Fibroblast of upper back skin (primary cell): ENCODE measurements at regions not wholly inside any gene's neighbourhood (a gene's known extent, or its start where the extent isn't known, plus 50 kb on each side); places are given as distances from the start of the nearest gene placed in this dataset.

Experiments
- DNase-seq: peaks from one replicate; pipeline ENCODE4 v3.0.0-alpha.2; 2013

GRCh38 chr4:100083289-100083688 is 107.0 kb downstream of the DDIT4L start:
- no peak for DNase-seq

- DNase-seq, result no peak
Observed at GRCh38 chr4:100082852-100083251, 107.4 kb downstream of the DDIT4L start.

GRCh38 chr4:100081491-100081890 is 108.8 kb downstream of the DDIT4L start:
- no peak for DNase-seq

GRCh38 chr4:100079264-100079663 is 111.0 kb downstream of the DDIT4L start:
- no peak for DNase-seq

GRCh38 chr4:100076753-100077152 is 113.5 kb downstream of the DDIT4L start:
- DNase-seq, result no peak

GRCh38 chr4:100075486-100076270 is 114.6 kb downstream of the DDIT4L start:
- DNase-seq, result no peak

GRCh38 chr4:100075056-100075455 is 115.2 kb downstream of the DDIT4L start:
- peak; percentile 51 for DNase-seq

- DNase-seq, result no peak
Observed at GRCh38 chr4:100071506-100071905, 118.8 kb downstream of the DDIT4L start.

GRCh38 chr4:100070868-100071267 is 119.4 kb downstream of the DDIT4L start:
- no peak for DNase-seq

- no peak for DNase-seq
Observed at GRCh38 chr4:100069207-100069606, 119.1 kb upstream of the H2AZ1 start.

- DNase-seq, result no peak
Observed at GRCh38 chr4:100067255-100067654, 117.2 kb upstream of the H2AZ1 start.

- no peak for DNase-seq
Observed at GRCh38 chr4:100063355-100063754, 113.3 kb upstream of the H2AZ1 start.

- DNase-seq, result peak; percentile 19
Observed at GRCh38 chr4:100062921-100063320, 112.8 kb upstream of the H2AZ1 start.

GRCh38 chr4:100061835-100062234 is 111.8 kb upstream of the H2AZ1 start:
- DNase-seq, result peak; percentile 32

GRCh38 chr4:100060765-100061416 is 110.8 kb upstream of the H2AZ1 start:
- DNase-seq, result no peak

- no peak for DNase-seq
Observed at GRCh38 chr4:100059467-100059866, 109.4 kb upstream of the H2AZ1 start.

GRCh38 chr4:100056701-100057100 is 106.6 kb upstream of the H2AZ1 start:
- no peak for DNase-seq

GRCh38 chr4:100054071-100054470 is 104.0 kb upstream of the H2AZ1 start:
- DNase-seq, result no peak

GRCh38 chr4:100049872-100050271 is 99.8 kb upstream of the H2AZ1 start:
- no peak for DNase-seq

GRCh38 chr4:100042711-100043110 is 92.6 kb upstream of the H2AZ1 start:
- no peak for DNase-seq

GRCh38 chr4:100042235-100042634 is 92.2 kb upstream of the H2AZ1 start:
- DNase-seq, result no peak

GRCh38 chr4:100041646-100042045 is 91.6 kb upstream of the H2AZ1 start:
- no peak for DNase-seq

GRCh38 chr4:100034023-100034664 is 84.1 kb upstream of the H2AZ1 start:
- DNase-seq, result no peak

- no peak for DNase-seq
Observed at GRCh38 chr4:100026066-100026465, 76.0 kb upstream of the H2AZ1 start.
